Lung microvascular endothelial cell (primary cell): ENCODE measurements at regions not wholly inside any gene's neighbourhood (a gene's known extent, or its start where the extent isn't known, plus 50 kb on each side); places are given as distances from the start of the nearest gene placed in this dataset.

ENCODE experiments used
- DNase-seq, 2 donors: peaks; one replicate each; pipeline versions ENCODE4 v3.0.0 to v3.0.0-alpha.2; 2010; ENCODE audit warnings: low read depth in 2 of 2

GRCh38 chr18:78721238-78721875 lies 258.3 kb upstream of the SALL3 start:
- no peak for DNase-seq

GRCh38 chr18:78721981-78722380 lies 257.6 kb upstream of the SALL3 start:
- no peak for DNase-seq

- DNase-seq = no peak
These were observed 257.2 kb upstream of the SALL3 start for GRCh38 chr18:78722386-78722785.

GRCh38 chr18:78722929-78723710 lies 256.5 kb upstream of the SALL3 start:
- DNase-seq = no peak

- no peak for DNase-seq
These were observed 255.3 kb upstream of the SALL3 start for GRCh38 chr18:78724214-78724914.

GRCh38 chr18:78725426-78725825 lies 254.2 kb upstream of the SALL3 start:
- DNase-seq = no peak

GRCh38 chr18:78726326-78727056 lies 253.1 kb upstream of the SALL3 start:
- no peak for DNase-seq

- DNase-seq = no peak
These were observed 252.4 kb upstream of the SALL3 start for GRCh38 chr18:78727057-78727739.

GRCh38 chr18:78727877-78728783 lies 251.5 kb upstream of the SALL3 start:
- DNase-seq = no peak

GRCh38 chr18:78728784-78729467 lies 250.7 kb upstream of the SALL3 start:
- no peak for DNase-seq

- no peak for DNase-seq
These were observed 249.1 kb upstream of the SALL3 start for GRCh38 chr18:78730546-78730945.

GRCh38 chr18:78731016-78731397 lies 248.6 kb upstream of the SALL3 start:
- no peak for DNase-seq

GRCh38 chr18:78731398-78732032 lies 248.1 kb upstream of the SALL3 start:
- no peak for DNase-seq

- no peak for DNase-seq
These were observed 247.1 kb upstream of the SALL3 start for GRCh38 chr18:78732273-78733210.

- no peak for DNase-seq
These were observed 245.6 kb upstream of the SALL3 start for GRCh38 chr18:78733762-78734613.

GRCh38 chr18:78734614-78734945 lies 245.0 kb upstream of the SALL3 start:
- no peak for DNase-seq
